Activated CD4-positive, alpha-beta T cell treated with anti-CD3 and anti-CD28 coated beads, Interleukin-10, Interleukin-2, amounts not matched to agents 100 ng/mL and 50 ng/mL, durations not matched to agents 16 hours and 8 hours (primary cell): ENCODE measurements at regions not wholly inside any gene's neighbourhood (a gene's known extent, or its start where the extent isn't known, plus 50 kb on each side); places are given as distances from the start of the nearest gene placed in this dataset.
"Not testable (repeated sequence)": the region's sequence is repeated elsewhere in the genome, so short reads cannot be mapped to it uniquely, and the experiment has no call there.

ENCODE experiments used
- DNase-seq: peaks from one replicate; pipeline ENCODE4 v3.0.0-alpha.2; 2020

GRCh38 chr7:118843456-118843855, 619.0 kb downstream of the ANKRD7 start:
- no peak for DNase-seq

GRCh38 chr7:118844748-118845147, 620.2 kb downstream of the ANKRD7 start:
- DNase-seq: no peak

GRCh38 chr7:118845791-118846190, 621.3 kb downstream of the ANKRD7 start:
- no peak for DNase-seq

DNA sequence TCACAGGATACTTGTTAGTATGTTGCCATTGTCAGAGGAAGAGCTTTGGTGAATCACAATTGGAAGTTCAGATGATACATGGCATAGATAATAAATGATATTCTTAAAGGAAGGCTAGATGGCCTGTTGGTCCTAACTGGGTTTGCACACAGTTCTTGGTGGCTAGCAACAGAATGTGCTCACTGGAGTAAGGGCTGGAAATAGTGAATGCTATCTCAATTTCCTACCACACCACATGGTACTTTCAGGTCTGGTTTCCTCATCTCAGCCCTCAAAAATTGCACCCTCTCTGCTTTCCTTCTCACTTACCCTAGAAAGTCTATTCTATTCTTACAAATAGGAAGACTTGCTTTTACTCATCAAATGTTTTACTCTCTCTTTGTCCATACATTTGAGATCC, 622.5 kb downstream of the ANKRD7 start:
- DNase-seq: no peak

- no peak for DNase-seq
Measured at GRCh38 chr7:118855290-118855689, 630.8 kb downstream of the ANKRD7 start.

- no peak for DNase-seq
Measured at GRCh38 chr7:118858651-118859149, 634.2 kb downstream of the ANKRD7 start.

DNA sequence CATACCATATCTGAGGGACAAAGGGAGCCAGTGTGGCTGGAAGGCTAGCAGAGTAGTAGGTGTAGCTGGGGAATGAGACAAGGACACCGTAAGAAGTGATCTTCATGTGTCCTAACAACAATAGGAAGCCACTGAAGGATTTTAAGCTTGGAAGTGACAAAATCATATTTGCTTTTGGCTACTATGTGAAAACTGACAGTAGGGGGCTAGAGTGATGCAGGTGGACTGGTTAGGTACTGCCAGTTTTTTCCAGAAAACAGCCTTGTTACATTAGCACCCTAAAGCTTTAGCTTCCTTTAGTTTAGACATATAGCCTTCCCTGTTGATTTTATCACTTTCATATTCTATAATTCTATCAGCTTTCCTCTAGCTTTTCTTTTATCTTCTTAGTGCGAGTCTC, 637.1 kb downstream of the ANKRD7 start:
- DNase-seq: no peak

- no peak for DNase-seq
Measured at GRCh38 chr7:118862740-118863139, 638.2 kb downstream of the ANKRD7 start.

DNA sequence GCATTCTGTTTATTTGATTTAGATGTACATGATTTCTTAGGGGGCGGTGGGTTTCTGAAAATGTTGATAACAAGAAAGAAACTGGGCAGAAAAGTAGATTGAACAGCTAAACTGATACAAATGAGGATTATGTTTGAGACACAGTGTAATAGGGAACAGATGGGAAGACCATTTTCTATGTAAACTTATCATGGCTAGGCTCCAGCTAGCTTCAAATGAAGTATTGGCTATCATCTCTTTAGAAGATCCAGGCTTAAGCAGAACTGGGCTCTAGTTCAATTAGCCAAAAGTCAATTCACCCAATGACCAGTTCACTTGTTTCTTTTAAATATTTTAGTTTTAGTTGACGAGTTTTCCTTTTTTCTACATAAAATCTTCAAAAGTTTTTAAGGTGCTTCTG, 639.5 kb downstream of the ANKRD7 start:
- no peak for DNase-seq

GRCh38 chr7:118867860-118868259, 643.4 kb downstream of the ANKRD7 start:
- DNase-seq: no peak

DNA sequence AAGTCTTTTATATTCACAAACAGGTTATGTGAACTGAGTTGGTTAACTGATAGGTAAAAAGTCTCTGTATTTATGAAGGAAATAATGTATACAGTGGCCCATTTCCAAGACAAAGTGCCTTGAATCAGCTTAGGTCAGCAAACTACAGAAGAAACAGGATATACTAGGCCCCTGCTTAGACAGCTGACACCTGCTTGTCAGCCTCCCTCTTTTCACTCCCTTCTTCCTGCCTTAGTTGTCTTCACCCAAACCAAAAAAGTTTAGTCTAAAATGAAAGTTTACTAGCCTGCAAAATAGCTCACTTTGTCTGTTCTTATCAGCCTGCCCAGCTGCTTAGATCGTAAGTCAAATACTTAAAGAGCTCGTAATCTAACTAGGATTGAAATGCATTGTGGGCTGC, 644.6 kb downstream of the ANKRD7 start:
- not testable (repeated sequence) for DNase-seq

DNA sequence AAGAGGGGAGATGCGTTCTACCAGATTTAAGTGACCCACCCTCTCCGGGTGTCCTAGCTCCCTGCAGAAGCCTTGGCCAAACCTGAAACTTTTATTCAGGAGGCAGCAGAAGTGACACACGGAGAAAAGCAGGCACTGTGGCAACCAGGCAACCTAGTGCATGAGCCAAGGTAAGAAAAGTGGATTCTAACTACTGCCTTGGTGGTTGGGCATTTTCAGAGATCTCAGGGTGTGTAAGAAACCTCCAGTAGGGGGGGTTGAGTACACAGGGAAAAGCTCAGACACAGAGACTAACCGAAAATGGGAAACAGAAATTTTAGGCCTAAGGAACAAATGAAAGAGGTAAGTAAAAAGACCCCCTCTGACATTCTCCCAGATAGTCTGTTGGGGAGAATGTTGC, 645.7 kb downstream of the ANKRD7 start:
- DNase-seq: no peak

DNA sequence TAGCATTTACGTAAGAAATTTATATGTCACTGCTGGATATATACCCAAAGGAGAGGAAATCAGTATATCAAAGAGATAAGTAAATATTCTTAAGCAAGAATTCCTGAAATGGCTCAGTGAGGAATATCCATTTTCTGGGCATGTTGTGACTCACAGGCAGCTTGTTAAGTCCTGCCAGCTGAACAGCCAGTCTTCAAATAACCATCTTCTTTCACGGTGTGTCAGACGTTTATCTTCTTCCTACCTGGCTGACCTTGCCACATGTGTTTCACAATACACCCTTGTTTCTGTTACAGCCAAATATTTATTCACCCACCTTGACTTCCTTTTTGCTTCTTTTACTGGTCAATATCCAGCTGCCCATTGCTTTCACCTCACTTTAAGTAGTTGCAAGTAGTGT, 648.1 kb downstream of the ANKRD7 start:
- DNase-seq: no peak

DNA sequence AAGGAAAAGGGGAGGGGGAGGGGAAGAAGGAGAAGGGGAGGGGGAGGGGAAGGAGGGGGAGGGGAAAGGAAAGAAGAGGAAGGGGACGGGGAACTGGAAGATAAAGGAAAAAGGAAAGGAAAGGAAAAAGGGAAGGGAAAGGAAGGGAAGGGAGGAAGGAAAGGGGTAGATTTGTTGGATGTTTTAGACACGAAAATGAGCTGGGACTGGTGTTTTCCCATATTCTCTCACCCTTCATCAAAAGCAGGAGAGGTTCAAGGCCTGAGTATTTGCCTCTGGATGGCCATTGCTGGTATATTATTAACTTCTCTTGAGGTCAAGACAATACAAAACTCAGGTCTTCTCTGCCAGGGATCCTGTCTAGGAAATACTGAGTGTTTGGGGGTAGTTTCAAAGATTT, 652.7 kb downstream of the ANKRD7 start:
- DNase-seq: no peak

- no peak for DNase-seq
Measured at GRCh38 chr7:118878336-118878735, 653.8 kb downstream of the ANKRD7 start.

GRCh38 chr7:118898284-118898683, 673.8 kb downstream of the ANKRD7 start:
- no peak for DNase-seq

- DNase-seq: no peak
Measured at GRCh38 chr7:118902600-118902999, 678.1 kb downstream of the ANKRD7 start.

DNA sequence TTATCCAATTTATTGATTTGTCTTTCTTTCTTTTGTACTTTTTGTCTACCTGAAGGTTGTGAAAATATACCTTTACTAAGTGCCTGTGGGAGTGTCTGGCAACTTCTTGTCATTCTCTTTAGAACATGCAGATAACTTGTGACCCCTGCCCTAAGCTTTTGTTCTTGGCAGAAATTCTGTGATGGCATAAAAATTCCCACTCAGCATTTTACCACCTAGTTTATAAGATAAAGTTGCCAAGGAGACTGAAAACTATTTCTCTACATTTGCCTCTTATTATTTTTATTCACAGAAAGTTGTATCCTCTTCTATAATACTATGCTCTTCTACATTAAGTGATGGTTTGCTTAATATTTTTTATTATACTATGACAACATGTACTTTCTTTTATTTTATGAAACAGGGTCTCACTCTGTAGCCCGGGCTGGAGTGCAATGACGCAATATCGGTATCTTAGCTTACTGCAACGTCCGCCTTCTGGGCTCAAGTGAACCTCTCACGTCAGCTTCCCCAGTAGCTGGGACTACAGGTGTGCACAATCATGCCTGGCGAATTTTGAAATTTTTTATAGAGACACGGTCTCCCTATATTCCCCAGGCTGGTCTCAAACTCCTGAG, 683.5 kb downstream of the ANKRD7 start:
- no peak for DNase-seq

DNA sequence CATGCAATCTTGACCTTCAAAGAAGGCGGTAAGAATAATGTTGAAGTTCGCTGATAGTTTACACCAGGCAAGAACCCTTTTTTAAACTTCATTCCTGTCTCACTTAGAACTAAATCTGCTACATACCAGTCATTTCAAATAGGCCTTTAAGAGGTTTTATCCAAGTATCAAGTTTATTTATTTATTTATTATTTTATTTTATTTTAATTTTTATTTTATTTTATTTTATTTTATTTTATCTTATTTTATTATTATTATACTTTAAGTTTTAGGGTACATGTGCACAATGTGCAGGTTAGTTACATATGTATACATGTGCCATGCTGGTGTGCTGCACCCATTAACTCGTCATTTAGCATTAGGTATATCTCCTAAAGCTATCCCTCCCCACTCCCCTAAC, 691.6 kb downstream of the ANKRD7 start:
- DNase-seq: not testable (repeated sequence)

DNA sequence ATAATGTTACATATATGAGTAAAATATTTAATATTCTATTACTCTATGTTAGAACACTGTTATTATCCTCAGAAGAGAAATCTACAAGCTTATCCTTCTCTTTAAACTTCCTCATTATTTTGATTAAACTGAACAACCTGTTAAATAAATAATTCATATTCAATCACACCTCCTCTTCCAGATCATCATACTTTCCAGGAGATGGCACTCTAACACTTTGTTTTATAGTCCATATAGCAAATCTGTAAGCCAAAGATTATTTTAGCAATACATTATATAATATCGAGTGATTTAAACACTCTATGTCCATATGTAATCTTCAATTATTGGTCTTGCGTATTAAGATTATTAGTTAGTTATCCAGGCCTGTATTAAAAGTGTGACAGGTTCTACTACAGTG, 694.1 kb downstream of the ANKRD7 start:
- no peak for DNase-seq

DNA sequence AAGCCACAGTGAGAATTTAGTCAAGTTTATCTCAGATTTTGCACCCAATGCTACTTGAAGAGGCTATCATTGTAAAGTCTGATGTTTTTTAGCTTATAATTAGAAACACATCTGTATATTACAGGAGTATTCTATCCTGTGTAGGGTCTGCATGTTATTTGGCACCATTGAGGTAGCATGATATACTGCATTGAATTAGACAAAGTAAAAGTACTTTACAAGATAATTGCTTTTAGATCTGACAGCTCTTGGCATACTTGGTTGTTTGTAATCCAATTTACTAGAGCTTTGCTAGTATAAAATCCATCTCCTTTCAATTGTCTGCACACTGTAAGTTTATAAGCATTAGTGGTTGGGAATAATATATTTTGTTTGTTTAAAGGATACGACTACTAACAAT, 714.3 kb downstream of the ANKRD7 start:
- DNase-seq: no peak

GRCh38 chr7:118944271-118944670, 719.8 kb downstream of the ANKRD7 start:
- DNase-seq: no peak

DNA sequence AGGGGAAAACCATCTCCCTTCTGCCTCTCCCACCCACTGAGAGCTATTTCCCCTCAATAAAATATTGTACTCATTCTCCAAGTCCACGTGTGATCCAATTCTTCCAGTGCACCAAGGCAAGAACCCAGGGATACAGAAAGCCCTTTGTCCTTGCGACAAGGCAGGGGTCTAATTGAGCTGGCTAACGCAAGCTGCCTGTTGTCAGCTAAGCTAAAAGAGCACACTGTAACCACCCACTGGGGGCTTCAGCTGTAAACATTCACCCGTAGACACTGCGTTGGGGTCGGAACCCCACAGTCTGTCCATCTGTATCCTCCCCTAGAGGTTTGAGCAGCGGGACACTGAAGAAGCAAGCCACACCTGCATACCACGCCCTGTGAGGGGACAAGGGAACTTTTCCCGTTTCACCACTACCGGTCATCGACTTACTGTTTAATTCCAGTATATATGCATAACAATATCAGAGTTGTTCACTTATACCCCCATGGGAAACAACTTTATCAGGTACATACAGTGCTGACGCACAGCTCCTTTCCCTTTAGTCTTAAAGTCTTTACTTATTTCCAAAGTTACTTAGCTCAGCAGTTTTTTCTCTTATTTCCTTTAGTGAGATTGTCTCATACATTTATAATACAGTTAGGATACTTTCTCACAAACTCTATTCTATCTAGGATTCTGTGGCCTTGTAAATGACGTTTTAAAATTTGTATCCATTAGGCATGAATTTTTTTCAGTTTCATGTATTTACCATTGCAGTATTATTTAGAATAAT, 721.6 kb downstream of the ANKRD7 start:
- no peak for DNase-seq

GRCh38 chr7:118948508-118948907, 724.0 kb downstream of the ANKRD7 start:
- no peak for DNase-seq

- DNase-seq: no peak
Measured at GRCh38 chr7:118949031-118949430, 724.5 kb downstream of the ANKRD7 start.
